CD1c-positive myeloid dendritic cell (primary cell): ENCODE measurements at regions not wholly inside any gene's neighbourhood (a gene's known extent, or its start where the extent isn't known, plus 50 kb on each side); places are given as distances from the start of the nearest gene placed in this dataset.

Experiments
- DNase-seq: peaks from one replicate; pipeline ENCODE4 v3.0.0-alpha.2; 2016; ENCODE audit errors: extremely low spot score

- no peak for DNase-seq
Measured at GRCh38 chr4:182177166-182177565, 66.0 kb upstream of the TENM3 start.

GRCh38 chr4:182179105-182179504 is 64.1 kb upstream of the TENM3 start:
- no peak for DNase-seq

GRCh38 chr4:182179751-182180150 is 63.5 kb upstream of the TENM3 start:
- no peak for DNase-seq

GRCh38 chr4:182185491-182185890 is 57.7 kb upstream of the TENM3 start:
- DNase-seq = no peak

- DNase-seq = no peak
Measured at GRCh38 chr4:182187674-182188073, 55.5 kb upstream of the TENM3 start.

- no peak for DNase-seq
Measured at GRCh38 chr4:182188622-182189021, 54.6 kb upstream of the TENM3 start.

GRCh38 chr4:182189103-182189878 is 53.9 kb upstream of the TENM3 start:
- DNase-seq = no peak

- DNase-seq = no peak
Measured at GRCh38 chr4:182190306-182190705, 52.9 kb upstream of the TENM3 start.

GRCh38 chr4:182192511-182193181 is 50.6 kb upstream of the TENM3 start:
- DNase-seq = no peak

GRCh38 chr4:182193311-182193710 is 49.9 kb upstream of the TENM3 start:
- DNase-seq = no peak
